Memory B cell (primary cell): ENCODE measurements at regions not wholly inside any gene's neighbourhood (a gene's known extent, or its start where the extent isn't known, plus 50 kb on each side); places are given as distances from the start of the nearest gene placed in this dataset.
"Not testable (repeated sequence)": the region's sequence is repeated elsewhere in the genome, so short reads cannot be mapped to it uniquely, and the experiment has no call there.

ENCODE experiments used
- ATAC-seq: fragments of 150-1000 bp; cut with Tn5 transposase; 2 replicates; pipeline ENCODE4 v1.10.0; 2021; ENCODE audit warnings: low read depth, mild to moderate bottlenecking, moderate library complexity
- DNase-seq, 2 donors: peaks; one replicate each; pipeline ENCODE4 v3.0.0; 2022; ENCODE audit warnings: low spot score in 2 of 2
- H3K27ac Mint-ChIP-seq: one replicate; pipeline ENCODE4 v1.8.0; 2022; ENCODE audit warnings: mild to moderate bottlenecking, moderate library complexity, mixed read lengths
- H3K27me3 Mint-ChIP-seq: one replicate; pipeline ENCODE4 v1.8.0; 2022; ENCODE audit warnings: mixed read lengths
- H3K36me3 Mint-ChIP-seq: one replicate; pipeline ENCODE4 v1.8.0; 2022; ENCODE audit warnings: mild to moderate bottlenecking, mixed read lengths
- H3K4me1 Mint-ChIP-seq: one replicate; pipeline ENCODE4 v1.8.0; 2022; ENCODE audit warnings: mixed read lengths
- H3K4me3 Mint-ChIP-seq: one replicate; pipeline ENCODE4 v1.8.0; 2022; ENCODE audit warnings: mild to moderate bottlenecking, moderate library complexity, mixed read lengths
- H3K9me3 Mint-ChIP-seq: one replicate; pipeline ENCODE4 v1.8.0; 2022; ENCODE audit warnings: mixed read lengths

DNA sequence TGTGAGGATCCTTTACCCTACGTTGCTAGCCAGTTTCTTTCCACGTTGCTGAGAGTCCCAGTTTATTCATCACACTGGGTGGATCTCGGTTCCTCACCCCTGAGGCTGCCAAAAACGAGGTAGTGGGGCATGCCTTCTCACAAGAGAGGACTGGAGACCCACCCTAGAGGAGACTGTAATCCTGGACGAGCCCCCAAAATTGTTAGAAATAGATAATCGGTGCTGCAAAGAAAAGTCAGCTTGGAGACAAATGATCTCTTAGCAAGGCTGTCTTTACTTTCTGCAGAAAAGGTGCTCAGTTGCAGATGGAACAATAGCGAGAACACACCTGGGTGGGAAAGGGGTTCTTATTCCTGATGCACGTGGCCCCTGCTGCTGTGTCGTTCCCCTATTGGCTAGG is 101.8 kb downstream of the TMEM167A start:
- Mint-ChIP-seq H3K4me3 (no peak overlapping the region), H3K9me3 (peaks cover 17% of the 10 kb centered on the region), H3K27ac (no peak overlapping the region), H3K4me1 (no peaks in the 10 kb centered on the region), H3K36me3 (peaks cover 7% of the 10 kb centered on the region), H3K27me3 (peaks cover 4% of the 10 kb centered on the region)
- DNase-seq (no peak), ATAC-seq (no peak)

DNA sequence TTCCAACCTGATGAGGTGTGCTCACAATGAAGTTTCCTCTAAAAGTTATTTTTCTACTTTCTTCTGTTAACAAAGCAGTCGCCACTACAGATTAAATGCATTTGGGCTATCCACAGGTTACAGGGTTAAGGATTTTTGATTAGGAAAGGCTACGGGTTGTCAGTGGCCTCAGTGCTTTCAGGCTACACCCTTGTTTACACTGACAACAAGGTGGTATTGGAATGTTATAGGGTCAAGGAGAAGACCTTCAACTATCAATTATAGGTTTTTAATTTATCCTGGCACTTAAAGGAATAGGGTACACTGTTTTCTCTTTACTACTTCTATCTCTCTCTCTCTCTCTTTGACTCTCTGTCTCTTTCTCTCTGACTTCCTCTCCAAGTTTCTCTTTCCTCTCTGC is 102.8 kb downstream of the TMEM167A start:
- not testable (repeated sequence) for H3K27ac Mint-ChIP-seq, H3K27me3 Mint-ChIP-seq, H3K4me3 Mint-ChIP-seq, ATAC-seq, H3K36me3 Mint-ChIP-seq, H3K4me1 Mint-ChIP-seq, DNase-seq
- peaks cover 17% of the 10 kb centered on the region for H3K9me3 Mint-ChIP-seq

DNA sequence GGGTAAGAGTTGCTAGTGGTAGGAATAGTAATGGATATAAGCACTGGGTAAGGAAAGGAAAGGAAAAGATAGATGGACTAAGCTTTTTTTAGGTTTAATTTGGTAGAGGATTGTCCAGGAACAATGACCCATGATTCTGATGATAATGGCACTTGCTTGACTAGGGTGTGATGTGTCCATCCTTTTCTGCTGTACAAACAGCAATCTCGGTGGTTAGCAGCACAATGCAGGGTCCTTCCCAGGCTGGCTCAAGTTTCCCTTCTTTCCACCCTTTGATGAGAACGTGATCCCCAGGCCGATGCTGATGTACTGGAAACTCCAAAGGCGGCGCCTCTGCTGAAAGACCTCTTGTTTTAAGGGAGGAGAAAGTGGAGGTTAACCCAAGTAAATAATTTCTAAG is 105.3 kb downstream of the TMEM167A start:
- no peak overlapping the region for H3K4me3 Mint-ChIP-seq
- H3K27me3 Mint-ChIP-seq: peaks cover 4% of the 10 kb centered on the region
- H3K4me1 Mint-ChIP-seq: no peaks in the 10 kb centered on the region
- peaks cover 17% of the 10 kb centered on the region for H3K9me3 Mint-ChIP-seq
- DNase-seq (no peak), ATAC-seq (no peak)
- no peak overlapping the region for H3K27ac Mint-ChIP-seq
- H3K36me3 Mint-ChIP-seq: peaks cover 7% of the 10 kb centered on the region

DNA sequence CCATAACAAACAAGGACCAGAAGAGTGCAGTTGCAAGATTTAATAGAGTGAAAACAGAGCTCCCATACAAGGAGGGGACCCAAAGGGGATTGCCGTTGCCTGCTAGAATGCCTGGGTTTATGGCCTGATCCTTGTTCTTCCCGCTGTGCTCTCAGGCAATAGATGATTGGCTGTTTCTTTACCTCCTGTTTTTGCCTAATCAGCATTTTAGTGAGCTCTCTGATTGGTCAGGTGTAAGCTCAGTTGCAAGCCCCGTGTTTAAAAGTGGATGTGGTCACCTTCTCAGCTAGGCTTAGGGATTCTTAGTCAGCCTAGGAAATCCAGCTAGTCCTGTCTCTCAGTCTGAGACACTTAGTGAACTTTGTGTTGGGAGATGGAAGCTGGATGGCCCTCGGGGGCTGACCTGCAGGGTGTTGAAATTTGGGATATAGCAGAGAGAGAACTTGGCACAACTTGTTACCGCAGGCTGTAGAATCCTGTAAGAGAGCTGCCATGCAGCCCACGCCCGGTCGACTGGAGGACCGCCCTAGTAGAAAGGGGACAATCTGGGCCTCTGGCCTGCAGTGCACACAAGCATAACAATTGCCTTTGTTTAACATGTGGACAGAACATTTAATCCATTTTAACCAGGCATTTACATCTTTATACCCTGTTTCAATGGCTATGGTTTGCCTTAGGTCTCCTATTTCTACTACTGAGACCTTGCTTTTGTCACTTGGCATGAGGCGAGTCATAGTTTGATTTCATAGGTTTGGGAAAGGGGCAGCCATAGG is 106.0 kb downstream of the TMEM167A start:
- not testable (repeated sequence) for ATAC-seq, H3K36me3 Mint-ChIP-seq

DNA sequence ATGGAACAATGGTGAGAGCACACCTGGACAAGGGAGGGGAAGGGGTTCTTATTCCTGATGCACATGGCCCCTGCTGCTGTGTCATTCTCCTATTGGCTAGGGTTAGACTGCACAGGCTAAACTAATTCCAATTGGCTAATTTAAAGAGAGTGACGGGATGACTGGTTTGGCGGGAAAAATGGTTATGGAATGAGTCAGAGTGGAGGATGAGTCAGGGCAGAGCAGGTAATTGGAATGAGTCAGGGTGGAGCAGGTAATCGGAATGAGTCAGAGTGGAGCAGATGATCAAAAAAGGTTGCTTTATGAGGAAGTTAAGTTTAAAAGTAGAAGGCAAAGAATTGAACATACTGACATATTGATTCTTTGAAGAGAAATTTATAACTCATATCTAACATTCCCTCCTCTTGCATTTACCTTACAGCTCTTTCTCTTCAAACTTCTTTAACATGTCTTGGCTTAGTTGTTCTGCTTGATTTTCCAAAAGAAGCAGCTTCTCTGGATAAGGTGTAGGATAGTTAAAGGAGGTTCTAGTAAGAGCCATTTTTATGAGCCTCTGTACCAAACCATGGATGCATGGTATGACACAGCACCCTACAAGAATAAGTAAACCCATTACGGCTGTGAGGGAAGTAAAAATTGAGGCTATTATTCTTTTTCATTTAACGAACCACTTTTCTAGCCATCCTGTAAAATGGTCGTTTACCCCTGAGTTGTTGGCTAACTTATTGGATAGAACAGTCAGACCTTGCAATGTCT is 107.8 kb downstream of the TMEM167A start:
- H3K36me3 Mint-ChIP-seq, H3K27me3 Mint-ChIP-seq, DNase-seq, H3K27ac Mint-ChIP-seq, H3K4me1 Mint-ChIP-seq, H3K9me3 Mint-ChIP-seq, H3K4me3 Mint-ChIP-seq, ATAC-seq: not testable (repeated sequence)

More for the DNA sequence above, 106.0 kb downstream of the TMEM167A start:
- peaks cover 14% of the 10 kb centered on the region for H3K9me3 Mint-ChIP-seq
- not testable (repeated sequence) for H3K27ac Mint-ChIP-seq, DNase-seq, H3K27me3 Mint-ChIP-seq, H3K4me1 Mint-ChIP-seq, H3K4me3 Mint-ChIP-seq

DNA sequence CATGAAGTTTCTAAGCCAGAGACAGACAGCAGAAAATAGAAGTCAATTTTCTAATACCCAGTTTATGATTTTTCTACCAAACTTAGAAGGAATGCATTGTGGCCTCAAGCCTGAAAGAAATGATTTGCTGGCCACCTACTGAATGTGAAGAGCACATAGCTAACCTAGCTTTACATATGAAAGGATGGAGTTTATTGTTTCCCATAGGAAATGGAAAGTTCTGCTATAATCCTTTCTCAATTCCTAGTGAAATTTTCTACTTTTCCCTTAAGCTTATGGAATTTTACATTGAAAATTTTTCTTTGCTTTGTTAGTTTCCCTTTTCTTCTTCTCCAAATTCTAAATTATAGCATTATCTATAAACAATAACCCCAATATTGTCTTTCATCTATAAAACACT is 110.1 kb downstream of the TMEM167A start:
- H3K4me3 Mint-ChIP-seq: no peak overlapping the region
- H3K9me3 Mint-ChIP-seq: no peaks in the 10 kb centered on the region
- no peak overlapping the region for H3K27ac Mint-ChIP-seq
- ATAC-seq: no peak
- no peak for DNase-seq
- no peaks in the 10 kb centered on the region for H3K36me3 Mint-ChIP-seq
- H3K4me1 Mint-ChIP-seq: no peaks in the 10 kb centered on the region
- peaks cover 1% of the 10 kb centered on the region for H3K27me3 Mint-ChIP-seq

DNA sequence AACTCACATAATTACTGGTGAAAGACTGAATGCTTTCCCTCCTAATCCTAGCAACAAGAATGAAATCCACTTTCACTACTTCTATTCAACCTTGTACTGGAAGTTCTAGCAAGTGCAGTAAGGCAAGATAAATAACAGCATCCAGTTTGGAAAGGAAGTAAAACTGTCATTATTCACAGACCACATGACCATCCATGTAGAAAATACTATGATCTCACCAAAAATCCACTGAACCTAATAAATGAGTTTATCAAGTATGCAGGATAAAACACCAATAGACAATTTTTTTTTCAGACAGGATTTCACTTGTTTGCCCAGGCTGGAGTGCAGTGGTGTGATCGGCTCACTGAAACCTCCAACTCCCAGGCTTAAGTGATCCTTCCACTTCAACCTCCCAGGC is 117.7 kb downstream of the TMEM167A start:
- DNase-seq (no peak), ATAC-seq (no peak)
- peaks cover 14% of the 10 kb centered on the region for H3K9me3 Mint-ChIP-seq
- no peak overlapping the region for H3K4me3 Mint-ChIP-seq
- H3K4me1 Mint-ChIP-seq: no peaks in the 10 kb centered on the region
- H3K27ac Mint-ChIP-seq: no peak overlapping the region
- H3K27me3 Mint-ChIP-seq: no peaks in the 10 kb centered on the region
- H3K36me3 Mint-ChIP-seq: no peaks in the 10 kb centered on the region

DNA sequence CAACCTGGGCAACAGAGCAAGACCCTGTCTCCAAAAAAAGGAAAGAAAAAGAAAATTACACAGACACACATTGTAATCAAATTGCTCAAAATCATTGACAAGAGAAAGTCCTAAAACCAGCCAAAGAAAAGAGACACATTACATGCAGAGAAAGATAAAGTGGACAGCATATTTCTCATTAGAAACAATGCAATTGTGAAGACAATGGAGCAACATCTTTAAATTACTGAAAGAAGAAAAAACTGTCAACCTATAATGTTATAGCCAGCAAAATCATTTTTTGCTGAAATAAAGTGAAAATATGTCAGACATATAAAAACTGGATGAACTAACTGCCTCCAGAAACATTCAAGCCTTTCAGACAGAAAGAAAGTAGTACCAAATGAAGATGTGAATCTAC is 120.6 kb downstream of the TMEM167A start:
- Mint-ChIP-seq H3K9me3 (peaks cover 14% of the 10 kb centered on the region), H3K27me3 (no peaks in the 10 kb centered on the region), H3K27ac (no peak overlapping the region), H3K4me1 (no peaks in the 10 kb centered on the region), H3K4me3 (no peak overlapping the region), H3K36me3 (no peaks in the 10 kb centered on the region)
- no peak for ATAC-seq
- DNase-seq: no peak

DNA sequence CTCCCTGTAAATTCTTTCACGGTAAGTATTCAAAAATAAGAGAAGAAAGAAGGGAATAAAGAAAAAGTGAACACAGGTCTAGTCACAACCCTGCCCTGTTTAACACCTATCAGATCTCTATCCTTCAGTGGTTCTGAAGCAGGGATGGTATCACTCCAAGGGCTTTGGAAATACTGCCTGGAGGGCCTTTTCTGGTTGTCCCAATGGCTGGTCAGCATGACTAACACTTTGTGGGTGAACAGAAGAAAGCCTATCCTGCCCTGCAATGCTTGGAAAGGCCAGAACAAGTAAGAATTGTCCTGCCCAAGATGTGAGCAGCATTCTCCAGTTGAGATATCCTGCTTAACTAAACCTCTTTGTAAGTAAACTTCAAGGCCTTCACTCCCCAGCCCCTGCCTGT is 124.9 kb downstream of the TMEM167A start:
- H3K27ac Mint-ChIP-seq: no peak overlapping the region
- no peaks in the 10 kb centered on the region for H3K4me1 Mint-ChIP-seq
- no peaks in the 10 kb centered on the region for H3K36me3 Mint-ChIP-seq
- peaks cover 16% of the 10 kb centered on the region for H3K9me3 Mint-ChIP-seq
- no peaks in the 10 kb centered on the region for H3K27me3 Mint-ChIP-seq
- no peak overlapping the region for H3K4me3 Mint-ChIP-seq
- DNase-seq: no peak
- ATAC-seq: no peak

DNA sequence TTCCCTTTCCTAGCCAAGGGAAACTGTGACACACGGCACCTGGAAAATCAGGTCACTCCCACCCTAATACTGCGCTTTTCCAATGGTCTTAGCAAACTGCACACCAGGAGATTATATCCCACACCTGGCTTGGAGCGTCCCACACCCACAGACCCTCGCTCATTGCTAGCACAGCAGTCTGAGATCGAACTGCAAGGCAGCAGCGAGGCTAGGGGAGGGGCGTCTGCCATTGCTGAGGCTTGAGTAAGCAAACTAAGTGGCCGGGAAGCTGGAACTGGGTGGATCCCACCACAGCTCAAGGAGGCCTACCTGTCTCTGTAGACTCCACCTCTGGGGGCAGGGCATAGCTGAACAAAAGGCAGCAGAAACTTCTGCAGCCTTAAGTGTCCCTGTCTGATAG is 132.9 kb downstream of the TMEM167A start:
- not testable (repeated sequence) for H3K4me3 Mint-ChIP-seq, H3K4me1 Mint-ChIP-seq, ATAC-seq, H3K9me3 Mint-ChIP-seq, H3K27ac Mint-ChIP-seq, DNase-seq, H3K36me3 Mint-ChIP-seq, H3K27me3 Mint-ChIP-seq

DNA sequence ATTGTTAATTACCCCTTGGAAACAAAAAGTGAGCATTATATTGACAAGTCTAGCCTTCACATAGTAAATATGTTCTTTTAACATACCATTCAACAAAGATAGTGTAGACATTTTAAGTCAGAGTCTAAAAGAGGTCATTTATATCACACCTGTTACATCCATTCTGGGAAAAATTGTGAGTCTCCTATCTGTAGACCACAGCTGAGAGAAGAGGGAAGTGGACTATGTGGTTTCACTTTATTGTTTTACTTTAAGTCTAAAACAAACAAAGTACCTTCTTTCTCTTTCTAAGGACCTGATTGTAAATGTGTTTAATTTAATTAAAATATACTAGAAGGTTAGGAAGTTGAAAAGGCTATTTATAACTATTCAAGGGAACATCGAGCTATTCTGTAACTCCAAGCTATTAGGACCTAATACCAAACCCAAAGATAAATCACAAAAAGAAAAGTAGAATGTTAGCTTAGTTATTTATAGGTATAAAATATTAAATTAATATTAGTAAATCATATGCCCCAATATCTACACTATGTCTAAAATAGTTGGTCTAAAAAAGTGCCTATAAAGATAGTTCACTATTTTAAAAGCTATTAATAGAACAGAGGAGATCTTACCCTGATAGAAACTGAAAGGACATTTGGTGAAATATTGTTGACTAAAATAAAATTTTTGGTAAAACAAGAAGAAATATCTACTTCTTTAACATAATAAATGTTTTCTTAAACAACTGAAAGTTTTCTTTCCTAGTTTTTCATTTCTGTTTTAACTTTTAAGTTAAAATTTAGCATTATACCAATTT is 134.9 kb downstream of the TMEM167A start:
- DNase-seq: no peak
- Mint-ChIP-seq H3K36me3 (no peaks in the 10 kb centered on the region), H3K4me1 (no peaks in the 10 kb centered on the region), H3K4me3 (no peak overlapping the region), H3K27ac (no peak overlapping the region), H3K9me3 (peaks cover 2% of the 10 kb centered on the region), H3K27me3 (no peaks in the 10 kb centered on the region)
- no peak for ATAC-seq

DNA sequence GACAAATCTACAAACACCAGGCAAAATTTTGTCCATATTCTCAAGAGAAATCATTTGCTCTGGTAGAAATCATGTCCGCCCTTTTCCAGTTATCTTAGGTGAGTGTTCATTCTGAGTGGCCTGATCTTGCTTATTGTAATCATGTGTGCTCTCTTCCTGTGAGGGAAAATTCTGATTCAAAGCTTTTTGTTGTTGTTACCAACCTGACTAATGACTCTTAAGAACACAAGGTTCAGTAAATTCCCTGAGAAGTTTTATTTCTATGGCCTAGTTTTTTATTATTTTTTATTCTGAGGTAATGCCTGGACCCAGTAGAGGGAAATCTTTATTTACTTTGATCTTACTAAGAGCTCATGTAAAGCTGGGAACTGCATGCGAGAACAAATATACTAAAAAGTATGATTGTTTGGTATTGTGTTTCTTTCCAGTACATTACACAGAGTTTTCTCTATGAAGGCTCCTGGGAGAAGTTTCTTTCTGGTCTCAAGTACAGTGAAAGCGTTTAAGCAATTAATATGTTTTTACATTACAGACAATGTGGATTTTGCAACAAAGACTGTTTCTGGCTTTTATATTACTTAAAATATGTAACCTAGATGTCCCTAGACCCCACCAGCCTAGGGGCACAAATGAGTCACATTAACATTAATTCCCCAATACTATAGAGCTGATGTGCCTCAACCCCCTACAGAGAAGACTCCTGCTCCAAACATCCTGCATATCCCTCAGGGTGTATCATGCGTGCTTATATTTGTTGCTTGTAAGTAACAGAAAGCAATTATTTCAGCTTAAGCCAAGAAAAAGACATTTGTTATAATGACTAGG is 138.1 kb downstream of the TMEM167A start:
- H3K9me3 Mint-ChIP-seq: peaks cover 2% of the 10 kb centered on the region
- no peak for DNase-seq
- H3K27me3 Mint-ChIP-seq: no peaks in the 10 kb centered on the region
- no peak overlapping the region for H3K27ac Mint-ChIP-seq
- ATAC-seq: no peak
- H3K4me1 Mint-ChIP-seq: no peaks in the 10 kb centered on the region
- H3K4me3 Mint-ChIP-seq: no peak overlapping the region
- no peaks in the 10 kb centered on the region for H3K36me3 Mint-ChIP-seq

DNA sequence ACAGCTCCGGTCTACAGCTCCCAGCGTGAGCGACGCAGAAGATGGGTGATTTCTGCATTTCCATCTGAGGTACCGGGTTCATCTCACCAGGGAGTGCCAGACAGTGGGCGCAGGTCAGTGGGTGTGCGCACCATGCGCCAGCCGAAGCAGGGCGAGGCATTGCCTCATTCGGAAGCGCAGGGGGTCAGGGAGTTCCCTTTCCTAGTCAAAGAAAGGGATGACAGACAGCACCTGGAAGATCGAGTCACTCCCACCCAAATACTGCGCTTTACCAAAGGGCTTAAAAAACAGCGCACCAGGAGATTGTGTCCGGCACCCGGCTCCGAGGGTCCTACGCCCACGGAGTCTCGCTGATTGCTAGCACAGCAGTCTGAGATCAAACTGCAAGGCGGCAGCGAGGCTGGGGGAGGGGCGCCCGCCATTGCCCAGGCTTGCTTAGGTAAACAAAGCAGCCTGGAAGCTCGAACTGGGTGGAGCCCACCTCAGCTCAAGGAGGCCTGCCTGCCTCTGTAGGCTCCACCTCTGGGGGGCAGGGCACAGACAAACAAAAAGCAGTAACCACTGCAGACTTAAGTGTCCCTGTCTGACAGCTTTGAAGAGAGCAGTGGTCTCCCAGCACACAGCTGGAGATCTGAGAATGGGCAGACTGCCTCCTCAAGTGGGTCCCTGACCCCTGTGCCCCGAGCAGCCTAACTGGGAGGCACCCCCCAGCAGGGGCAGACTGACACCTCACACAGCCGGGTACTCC is 144.5 kb downstream of the TMEM167A start:
- H3K4me1 Mint-ChIP-seq, ATAC-seq, H3K4me3 Mint-ChIP-seq, DNase-seq, H3K9me3 Mint-ChIP-seq, H3K27me3 Mint-ChIP-seq, H3K27ac Mint-ChIP-seq, H3K36me3 Mint-ChIP-seq: not testable (repeated sequence)
